WTC11 (cell line): ENCODE measurements at regions not wholly inside any gene's neighbourhood (a gene's known extent, or its start where the extent isn't known, plus 50 kb on each side); places are given as distances from the start of the nearest gene placed in this dataset.
"Not testable (repeated sequence)": the region's sequence is repeated elsewhere in the genome, so short reads cannot be mapped to it uniquely, and the experiment has no call there.

Source experiments
- ATAC-seq: fragments of 200-7000 bp; cut with Tn5 transposase; 2 replicates; pipeline ENCODE4 v1.10.0; 2021; ENCODE audit warnings: mild to moderate bottlenecking, moderate library complexity
- CTCF ChIA-PET: fragments of 300-600 bp; sonication (Branson Sonifier 250); formaldehyde crosslinking; loops from one replicate; lab custom pipeline; 2021; ENCODE audit warnings: antibody characterized with exemption; lab: Charles Lee
- POLR2A ChIA-PET: fragments of 350-600 bp; sonication (Branson Sonifier 250); formaldehyde crosslinking; loops from one replicate; lab custom pipeline; 2021; ENCODE audit warnings: antibody characterized with exemption; lab: Charles Lee
- DNase-seq: peaks from one replicate; pipeline ENCODE4 v3.0.0; 2021; ENCODE audit warnings: low spot score
- H3K27ac Mint-ChIP-seq: 2 replicates; pipeline ENCODE4 v1.8.0; 2021; ENCODE audit warnings: mixed read lengths
- H3K27me3 Mint-ChIP-seq: 2 replicates; pipeline ENCODE4 v1.8.0; 2021; ENCODE audit warnings: low read depth, mild to moderate bottlenecking, moderate library complexity, mixed read lengths
- H3K36me3 Mint-ChIP-seq: 2 replicates; pipeline ENCODE4 v1.8.0; 2021; ENCODE audit warnings: mixed read lengths
- H3K4me1 Mint-ChIP-seq: 2 replicates; pipeline ENCODE4 v1.8.0; 2022; ENCODE audit warnings: mixed read lengths
- H3K4me3 Mint-ChIP-seq: 2 replicates; pipeline ENCODE4 v1.8.0; 2021; ENCODE audit warnings: mild to moderate bottlenecking, moderate library complexity, mixed read lengths
- H3K9me3 Mint-ChIP-seq: 2 replicates; pipeline ENCODE4 v1.8.0; 2021; ENCODE audit warnings: mixed read lengths
- CREB1 ChIP-seq: sonication (generic); formaldehyde crosslinking; IDR thresholded peaks from 2 replicates; pipeline ENCODE4 v1.8.0; 2023; ENCODE audit warnings: mild to moderate bottlenecking, missing genetic modification reagents
- FOXJ3 ChIP-seq: sonication (generic); formaldehyde crosslinking; IDR thresholded peaks from 2 replicates; pipeline ENCODE4 v1.9.0; 2021; ENCODE audit warnings: missing genetic modification reagents, mild to moderate bottlenecking, borderline replicate concordance
- FOXP1 ChIP-seq: sonication (generic); formaldehyde crosslinking; IDR thresholded peaks from 2 replicates; pipeline ENCODE4 v1.8.0; 2022; ENCODE audit warnings: missing genetic modification reagents, mild to moderate bottlenecking, moderate library complexity, borderline replicate concordance
- GABPB1 ChIP-seq: sonication (generic); formaldehyde crosslinking; IDR thresholded peaks from 2 replicates; pipeline ENCODE4 v1.8.1; 2023; ENCODE audit warnings: mild to moderate bottlenecking, missing genetic modification reagents
- PRRX2 ChIP-seq: fragments of 250-450 bp; sonication (Bioruptor Pico); IDR thresholded peaks from 2 replicates; pipeline ENCODE4 v1.8.0; 2021; ENCODE audit warnings: mild to moderate bottlenecking
- SMAD3 ChIP-seq: sonication (generic); formaldehyde crosslinking; IDR thresholded peaks from 2 replicates; pipeline ENCODE4 v1.8.0; 2022; ENCODE audit warnings: missing genetic modification reagents, mild to moderate bottlenecking, borderline replicate concordance
- ZNF416 ChIP-seq: fragments of 250-450 bp; sonication (Bioruptor Pico); IDR thresholded peaks from 2 replicates; pipeline ENCODE4 v1.9.0; 2021; ENCODE audit warnings: mild to moderate bottlenecking, inconsistent platforms
- TF ChIP-seq, protein P1 (sequence below): sonication (generic); formaldehyde crosslinking; conservative IDR thresholded peaks from 2 replicates; pipeline ENCODE4 v1.8.1; 2023; ENCODE audit warnings: mild to moderate bottlenecking, low read depth, missing genetic modification reagents, moderate library complexity
- TF ChIP-seq, protein P2 (sequence below): fragments of 250-450 bp; sonication (Bioruptor Pico); IDR thresholded peaks from 2 replicates; pipeline ENCODE4 v1.9.0; 2021; ENCODE audit warnings: mild to moderate bottlenecking
- TF ChIP-seq, protein P3 (sequence below): sonication (generic); formaldehyde crosslinking; IDR thresholded peaks from 2 replicates; pipeline ENCODE4 v1.8.1; 2023; ENCODE audit warnings: mild to moderate bottlenecking, moderate library complexity, missing genetic modification reagents
- TF ChIP-seq, protein P4 (sequence below): sonication (generic); formaldehyde crosslinking; IDR thresholded peaks from 2 replicates; pipeline ENCODE4 v1.8.1; 2022; ENCODE audit warnings: mild to moderate bottlenecking, missing genetic modification reagents, moderate library complexity, borderline replicate concordance
- TF ChIP-seq, protein P5 (sequence below): sonication (generic); formaldehyde crosslinking; IDR thresholded peaks from 2 replicates; pipeline ENCODE4 v1.8.1; 2023; ENCODE audit warnings: mild to moderate bottlenecking, missing genetic modification reagents
- TF ChIP-seq, protein P6 (sequence below): sonication (generic); formaldehyde crosslinking; IDR thresholded peaks from 2 replicates; pipeline ENCODE4 v1.8.1; 2022; ENCODE audit warnings: missing genetic modification reagents, borderline replicate concordance
- TF ChIP-seq, protein P7 (sequence below): sonication (generic); formaldehyde crosslinking; IDR thresholded peaks from 2 replicates; pipeline ENCODE4 v1.8.1; 2023; ENCODE audit warnings: mild to moderate bottlenecking, missing genetic modification reagents
- TF ChIP-seq, protein P8 (sequence below): sonication (generic); formaldehyde crosslinking; IDR thresholded peaks from 2 replicates; pipeline ENCODE4 v1.8.0; 2023; ENCODE audit warnings: mild to moderate bottlenecking, missing genetic modification reagents

DNA sequence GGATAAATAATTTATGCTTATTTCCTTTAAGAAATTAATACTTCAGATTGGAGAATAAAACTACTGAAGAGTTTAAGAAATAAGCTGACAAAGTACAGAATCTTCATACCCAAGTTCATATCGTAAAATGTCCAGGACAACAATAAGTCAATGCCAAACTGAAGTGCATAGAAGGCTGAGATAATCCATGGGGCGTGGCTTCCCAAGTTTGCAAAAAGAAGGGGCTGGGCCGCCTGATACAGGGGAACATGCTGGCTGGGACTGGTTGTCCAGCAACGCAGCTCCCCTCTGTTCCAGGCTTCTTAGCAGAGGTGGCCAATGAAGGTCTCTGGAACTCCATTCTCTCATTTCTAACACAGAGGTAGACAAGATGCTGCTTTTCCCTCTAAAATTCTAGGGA, 189.5 kb upstream of the SPOPL start (continued):
- TF ChIP-seq, protein P1, sequence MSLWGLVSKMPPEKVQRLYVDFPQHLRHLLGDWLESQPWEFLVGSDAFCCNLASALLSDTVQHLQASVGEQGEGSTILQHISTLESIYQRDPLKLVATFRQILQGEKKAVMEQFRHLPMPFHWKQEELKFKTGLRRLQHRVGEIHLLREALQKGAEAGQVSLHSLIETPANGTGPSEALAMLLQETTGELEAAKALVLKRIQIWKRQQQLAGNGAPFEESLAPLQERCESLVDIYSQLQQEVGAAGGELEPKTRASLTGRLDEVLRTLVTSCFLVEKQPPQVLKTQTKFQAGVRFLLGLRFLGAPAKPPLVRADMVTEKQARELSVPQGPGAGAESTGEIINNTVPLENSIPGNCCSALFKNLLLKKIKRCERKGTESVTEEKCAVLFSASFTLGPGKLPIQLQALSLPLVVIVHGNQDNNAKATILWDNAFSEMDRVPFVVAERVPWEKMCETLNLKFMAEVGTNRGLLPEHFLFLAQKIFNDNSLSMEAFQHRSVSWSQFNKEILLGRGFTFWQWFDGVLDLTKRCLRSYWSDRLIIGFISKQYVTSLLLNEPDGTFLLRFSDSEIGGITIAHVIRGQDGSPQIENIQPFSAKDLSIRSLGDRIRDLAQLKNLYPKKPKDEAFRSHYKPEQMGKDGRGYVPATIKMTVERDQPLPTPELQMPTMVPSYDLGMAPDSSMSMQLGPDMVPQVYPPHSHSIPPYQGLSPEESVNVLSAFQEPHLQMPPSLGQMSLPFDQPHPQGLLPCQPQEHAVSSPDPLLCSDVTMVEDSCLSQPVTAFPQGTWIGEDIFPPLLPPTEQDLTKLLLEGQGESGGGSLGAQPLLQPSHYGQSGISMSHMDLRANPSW (CRISPR knock-in tag) = no peak

DNA sequence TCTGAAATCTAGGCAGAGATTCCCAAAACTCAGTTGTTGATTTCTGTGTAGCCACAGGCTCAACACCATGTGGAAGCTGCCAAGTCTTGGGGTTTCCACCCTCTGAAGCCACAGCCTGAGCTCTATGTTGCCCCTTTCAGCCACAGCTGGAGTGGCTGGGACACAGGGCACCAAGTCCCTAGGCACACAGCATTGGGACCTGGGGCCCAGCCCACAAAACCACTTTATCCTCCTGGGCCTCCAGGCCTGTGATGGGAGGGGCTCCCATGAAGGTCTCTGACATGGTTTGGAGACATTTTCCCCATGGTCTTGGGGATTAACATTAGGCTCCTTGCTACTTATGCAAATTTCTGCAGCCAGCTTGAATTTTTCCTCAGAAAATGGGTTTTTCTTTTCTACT, 186.0 kb upstream of the SPOPL start:
- POLR2A ChIA-PET, CTCF ChIA-PET, H3K4me3 Mint-ChIP-seq, H3K27me3 Mint-ChIP-seq, H3K27ac Mint-ChIP-seq, H3K4me1 Mint-ChIP-seq, ATAC-seq, DNase-seq: not testable (repeated sequence)
- peaks cover 24% of the 10 kb centered on the region for H3K36me3 Mint-ChIP-seq
- H3K9me3 Mint-ChIP-seq = peaks cover 29% of the 10 kb centered on the region

DNA sequence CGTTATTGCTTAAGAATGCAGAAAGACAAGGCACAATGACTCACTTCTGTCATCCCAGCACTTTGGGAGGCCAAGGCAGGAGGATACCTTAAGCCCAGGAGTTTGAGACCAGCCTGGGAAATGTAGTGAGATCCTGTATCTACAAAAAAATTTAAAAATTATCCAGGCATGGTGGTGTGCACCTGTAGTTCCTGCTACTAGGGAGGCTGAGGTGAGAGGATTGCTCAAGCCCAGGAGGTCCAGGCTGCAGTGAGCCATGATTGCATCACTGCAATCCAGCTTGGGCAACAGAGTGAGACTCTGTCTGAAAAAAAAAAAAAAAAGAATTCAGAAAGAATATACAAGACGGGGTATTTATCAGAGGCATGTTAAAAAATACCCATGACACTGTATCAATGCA, 182.0 kb upstream of the SPOPL start:
- peaks cover 18% of the 10 kb centered on the region for H3K36me3 Mint-ChIP-seq
- no peaks in the 10 kb centered on the region; the same call in 1 of the 2 replicates for H3K27me3 Mint-ChIP-seq
- ChIA-PET POLR2A (no interaction called here), CTCF (no interaction called here)
- H3K9me3 Mint-ChIP-seq = peaks cover 22% of the 10 kb centered on the region
- no peak overlapping the region for H3K27ac Mint-ChIP-seq
- DNase-seq = no peak
- no peak for ATAC-seq
- H3K4me1 Mint-ChIP-seq = peaks cover 18% of the 10 kb centered on the region
- no peak overlapping the region for H3K4me3 Mint-ChIP-seq
- TF ChIP-seq GABPB1 = no peak
- TF ChIP-seq FOXJ3 (CRISPR knock-in tag) = no peak
- TF ChIP-seq, protein P1 (CRISPR knock-in tag) = no peak
- TF ChIP-seq, protein P2, sequence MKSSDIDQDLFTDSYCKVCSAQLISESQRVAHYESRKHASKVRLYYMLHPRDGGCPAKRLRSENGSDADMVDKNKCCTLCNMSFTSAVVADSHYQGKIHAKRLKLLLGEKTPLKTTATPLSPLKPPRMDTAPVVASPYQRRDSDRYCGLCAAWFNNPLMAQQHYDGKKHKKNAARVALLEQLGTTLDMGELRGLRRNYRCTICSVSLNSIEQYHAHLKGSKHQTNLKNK (CRISPR knock-in tag) = no peak
- TF ChIP-seq PRRX2 (CRISPR knock-in tag) = no peak
- TF ChIP-seq, protein P3, sequence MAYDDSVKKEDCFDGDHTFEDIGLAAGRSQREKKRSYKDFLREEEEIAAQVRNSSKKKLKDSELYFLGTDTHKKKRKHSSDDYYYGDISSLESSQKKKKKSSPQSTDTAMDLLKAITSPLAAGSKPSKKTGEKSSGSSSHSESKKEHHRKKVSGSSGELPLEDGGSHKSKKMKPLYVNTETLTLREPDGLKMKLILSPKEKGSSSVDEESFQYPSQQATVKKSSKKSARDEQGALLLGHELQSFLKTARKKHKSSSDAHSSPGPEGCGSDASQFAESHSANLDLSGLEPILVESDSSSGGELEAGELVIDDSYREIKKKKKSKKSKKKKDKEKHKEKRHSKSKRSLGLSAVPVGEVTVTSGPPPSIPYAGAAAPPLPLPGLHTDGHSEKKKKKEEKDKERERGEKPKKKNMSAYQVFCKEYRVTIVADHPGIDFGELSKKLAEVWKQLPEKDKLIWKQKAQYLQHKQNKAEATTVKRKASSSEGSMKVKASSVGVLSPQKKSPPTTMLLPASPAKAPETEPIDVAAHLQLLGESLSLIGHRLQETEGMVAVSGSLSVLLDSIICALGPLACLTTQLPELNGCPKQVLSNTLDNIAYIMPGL (CRISPR knock-in tag) = no peak
- TF ChIP-seq, protein P4, sequence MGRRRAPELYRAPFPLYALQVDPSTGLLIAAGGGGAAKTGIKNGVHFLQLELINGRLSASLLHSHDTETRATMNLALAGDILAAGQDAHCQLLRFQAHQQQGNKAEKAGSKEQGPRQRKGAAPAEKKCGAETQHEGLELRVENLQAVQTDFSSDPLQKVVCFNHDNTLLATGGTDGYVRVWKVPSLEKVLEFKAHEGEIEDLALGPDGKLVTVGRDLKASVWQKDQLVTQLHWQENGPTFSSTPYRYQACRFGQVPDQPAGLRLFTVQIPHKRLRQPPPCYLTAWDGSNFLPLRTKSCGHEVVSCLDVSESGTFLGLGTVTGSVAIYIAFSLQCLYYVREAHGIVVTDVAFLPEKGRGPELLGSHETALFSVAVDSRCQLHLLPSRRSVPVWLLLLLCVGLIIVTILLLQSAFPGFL (CRISPR knock-in tag) = no peak
- no peak for TF ChIP-seq ZNF416 (CRISPR knock-in tag)
- TF ChIP-seq, protein P5, sequence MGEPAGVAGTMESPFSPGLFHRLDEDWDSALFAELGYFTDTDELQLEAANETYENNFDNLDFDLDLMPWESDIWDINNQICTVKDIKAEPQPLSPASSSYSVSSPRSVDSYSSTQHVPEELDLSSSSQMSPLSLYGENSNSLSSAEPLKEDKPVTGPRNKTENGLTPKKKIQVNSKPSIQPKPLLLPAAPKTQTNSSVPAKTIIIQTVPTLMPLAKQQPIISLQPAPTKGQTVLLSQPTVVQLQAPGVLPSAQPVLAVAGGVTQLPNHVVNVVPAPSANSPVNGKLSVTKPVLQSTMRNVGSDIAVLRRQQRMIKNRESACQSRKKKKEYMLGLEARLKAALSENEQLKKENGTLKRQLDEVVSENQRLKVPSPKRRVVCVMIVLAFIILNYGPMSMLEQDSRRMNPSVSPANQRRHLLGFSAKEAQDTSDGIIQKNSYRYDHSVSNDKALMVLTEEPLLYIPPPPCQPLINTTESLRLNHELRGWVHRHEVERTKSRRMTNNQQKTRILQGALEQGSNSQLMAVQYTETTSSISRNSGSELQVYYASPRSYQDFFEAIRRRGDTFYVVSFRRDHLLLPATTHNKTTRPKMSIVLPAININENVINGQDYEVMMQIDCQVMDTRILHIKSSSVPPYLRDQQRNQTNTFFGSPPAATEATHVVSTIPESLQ (CRISPR knock-in tag) = no peak
- no peak for TF ChIP-seq SMAD3 (CRISPR knock-in tag)
- TF ChIP-seq, protein P6, sequence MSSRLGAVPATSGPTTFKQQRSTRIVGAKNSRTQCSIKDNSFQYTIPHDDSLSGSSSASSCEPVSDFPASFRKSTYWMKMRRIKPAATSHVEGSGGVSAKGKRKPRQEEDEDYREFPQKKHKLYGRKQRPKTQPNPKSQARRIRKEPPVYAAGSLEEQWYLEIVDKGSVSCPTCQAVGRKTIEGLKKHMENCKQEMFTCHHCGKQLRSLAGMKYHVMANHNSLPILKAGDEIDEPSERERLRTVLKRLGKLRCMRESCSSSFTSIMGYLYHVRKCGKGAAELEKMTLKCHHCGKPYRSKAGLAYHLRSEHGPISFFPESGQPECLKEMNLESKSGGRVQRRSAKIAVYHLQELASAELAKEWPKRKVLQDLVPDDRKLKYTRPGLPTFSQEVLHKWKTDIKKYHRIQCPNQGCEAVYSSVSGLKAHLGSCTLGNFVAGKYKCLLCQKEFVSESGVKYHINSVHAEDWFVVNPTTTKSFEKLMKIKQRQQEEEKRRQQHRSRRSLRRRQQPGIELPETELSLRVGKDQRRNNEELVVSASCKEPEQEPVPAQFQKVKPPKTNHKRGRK = no peak
- no peak for TF ChIP-seq CREB1 (CRISPR knock-in tag)
- TF ChIP-seq, protein P7, sequence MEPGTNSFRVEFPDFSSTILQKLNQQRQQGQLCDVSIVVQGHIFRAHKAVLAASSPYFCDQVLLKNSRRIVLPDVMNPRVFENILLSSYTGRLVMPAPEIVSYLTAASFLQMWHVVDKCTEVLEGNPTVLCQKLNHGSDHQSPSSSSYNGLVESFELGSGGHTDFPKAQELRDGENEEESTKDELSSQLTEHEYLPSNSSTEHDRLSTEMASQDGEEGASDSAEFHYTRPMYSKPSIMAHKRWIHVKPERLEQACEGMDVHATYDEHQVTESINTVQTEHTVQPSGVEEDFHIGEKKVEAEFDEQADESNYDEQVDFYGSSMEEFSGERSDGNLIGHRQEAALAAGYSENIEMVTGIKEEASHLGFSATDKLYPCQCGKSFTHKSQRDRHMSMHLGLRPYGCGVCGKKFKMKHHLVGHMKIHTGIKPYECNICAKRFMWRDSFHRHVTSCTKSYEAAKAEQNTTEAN (CRISPR knock-in tag) = no peak
- no peak for TF ChIP-seq FOXP1 (CRISPR knock-in tag)
- TF ChIP-seq, protein P8, sequence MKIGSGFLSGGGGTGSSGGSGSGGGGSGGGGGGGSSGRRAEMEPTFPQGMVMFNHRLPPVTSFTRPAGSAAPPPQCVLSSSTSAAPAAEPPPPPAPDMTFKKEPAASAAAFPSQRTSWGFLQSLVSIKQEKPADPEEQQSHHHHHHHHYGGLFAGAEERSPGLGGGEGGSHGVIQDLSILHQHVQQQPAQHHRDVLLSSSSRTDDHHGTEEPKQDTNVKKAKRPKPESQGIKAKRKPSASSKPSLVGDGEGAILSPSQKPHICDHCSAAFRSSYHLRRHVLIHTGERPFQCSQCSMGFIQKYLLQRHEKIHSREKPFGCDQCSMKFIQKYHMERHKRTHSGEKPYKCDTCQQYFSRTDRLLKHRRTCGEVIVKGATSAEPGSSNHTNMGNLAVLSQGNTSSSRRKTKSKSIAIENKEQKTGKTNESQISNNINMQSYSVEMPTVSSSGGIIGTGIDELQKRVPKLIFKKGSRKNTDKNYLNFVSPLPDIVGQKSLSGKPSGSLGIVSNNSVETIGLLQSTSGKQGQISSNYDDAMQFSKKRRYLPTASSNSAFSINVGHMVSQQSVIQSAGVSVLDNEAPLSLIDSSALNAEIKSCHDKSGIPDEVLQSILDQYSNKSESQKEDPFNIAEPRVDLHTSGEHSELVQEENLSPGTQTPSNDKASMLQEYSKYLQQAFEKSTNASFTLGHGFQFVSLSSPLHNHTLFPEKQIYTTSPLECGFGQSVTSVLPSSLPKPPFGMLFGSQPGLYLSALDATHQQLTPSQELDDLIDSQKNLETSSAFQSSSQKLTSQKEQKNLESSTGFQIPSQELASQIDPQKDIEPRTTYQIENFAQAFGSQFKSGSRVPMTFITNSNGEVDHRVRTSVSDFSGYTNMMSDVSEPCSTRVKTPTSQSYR (CRISPR knock-in tag) = no peak
